ENCODE measurements at regions not wholly inside any gene's neighbourhood (a gene's known extent, or its start where the extent isn't known, plus 50 kb on each side); places are given as distances from the start of the nearest gene placed in this dataset.
"Not testable (repeated sequence)": the region's sequence is repeated elsewhere in the genome, so short reads cannot be mapped to it uniquely, and the experiment has no call there.

GRCh38 chr5:154679501-154679900, 75.7 kb upstream of the LARP1 start:
- no peak overlapping the region for H3K4me3 Mint-ChIP-seq
- no peak for DNase-seq
- no peak for TF ChIP-seq CTCF (IDR thresholded peaks at IDR 0.05)

GRCh38 chr5:154677921-154678320, 77.3 kb upstream of the LARP1 start:
- Mint-ChIP-seq H3K27me3 (no peaks in the 10 kb centered on the region), H3K36me3 (ENCODE audit: low read depth) (no peaks in the 10 kb centered on the region), H3K27ac (no peak overlapping the region), H3K9me3 (no peaks in the 10 kb centered on the region), H3K4me1 (no peaks in the 10 kb centered on the region), H3K4me3 (no peak overlapping the region)
- ChIA-PET POLR2A (no interaction called here), CTCF (no interaction called here)
- ATAC-seq (ENCODE audit: low read depth) (no peak), DNase-seq (no peak)
- no peak for TF ChIP-seq CTCF (IDR thresholded peaks at IDR 0.05)
- intact Hi-C loops (cut with micrococcal nuclease), result no loop called here

More at GRCh38 chr5:154679501-154679900, 75.7 kb upstream of the LARP1 start:
- H3K4me1 Mint-ChIP-seq, result peaks cover 6% of the 10 kb centered on the region
- no peaks in the 10 kb centered on the region for H3K9me3 Mint-ChIP-seq
- H3K36me3 Mint-ChIP-seq (ENCODE audit: low read depth), result no peaks in the 10 kb centered on the region
- ChIA-PET CTCF (no interaction called here), POLR2A (no interaction called here)
- no peak for ATAC-seq (ENCODE audit: low read depth)
- no peak overlapping the region for H3K27ac Mint-ChIP-seq
- intact Hi-C loops (cut with micrococcal nuclease), result no loop called here
- H3K27me3 Mint-ChIP-seq, result peaks cover 2% of the 10 kb centered on the region

- H3K36me3 Mint-ChIP-seq (ENCODE audit: low read depth), result no peaks in the 10 kb centered on the region
- no peaks in the 10 kb centered on the region for H3K27me3 Mint-ChIP-seq
- TF ChIP-seq CTCF (IDR thresholded peaks at IDR 0.05), result no peak
- intact Hi-C loops (cut with micrococcal nuclease), result no loop called here
- no peaks in the 10 kb centered on the region for H3K9me3 Mint-ChIP-seq
- ATAC-seq (ENCODE audit: low read depth) (no peak), DNase-seq (no peak)
- ChIA-PET CTCF (no interaction called here), POLR2A (no interaction called here)
- H3K27ac Mint-ChIP-seq, result no peak overlapping the region
- no peak overlapping the region for H3K4me3 Mint-ChIP-seq
- no peaks in the 10 kb centered on the region for H3K4me1 Mint-ChIP-seq
Measured at GRCh38 chr5:154676508-154676907, 78.7 kb upstream of the LARP1 start.

GRCh38 chr5:154674029-154674428, 81.1 kb upstream of the LARP1 start:
- H3K4me3 Mint-ChIP-seq, result no peak overlapping the region
- POLR2A ChIA-PET, result no interaction called here
- no peak for TF ChIP-seq CTCF (IDR thresholded peaks at IDR 0.05)
- ATAC-seq (ENCODE audit: low read depth), result no peak
- intact Hi-C loops (cut with micrococcal nuclease), result no loop called here
- H3K36me3 Mint-ChIP-seq (ENCODE audit: low read depth), result no peaks in the 10 kb centered on the region
- H3K9me3 Mint-ChIP-seq, result no peaks in the 10 kb centered on the region
- H3K4me1 Mint-ChIP-seq, result no peaks in the 10 kb centered on the region
- no peak overlapping the region for H3K27ac Mint-ChIP-seq
- CTCF ChIA-PET, result interaction anchor here (1.2 kb wide), 1 partner anchor 23 kb away, joined by 3 read pairs; no protein-coding TSS in a partner anchor
- no peaks in the 10 kb centered on the region for H3K27me3 Mint-ChIP-seq
- DNase-seq, result no peak

- no peak overlapping the region for H3K4me3 Mint-ChIP-seq
- ATAC-seq (ENCODE audit: low read depth), result no peak
- peaks cover 4% of the 10 kb centered on the region for H3K9me3 Mint-ChIP-seq
- ChIA-PET CTCF (no interaction called here), POLR2A (no interaction called here)
- H3K27me3 Mint-ChIP-seq, result no peaks in the 10 kb centered on the region
- no peak overlapping the region for H3K27ac Mint-ChIP-seq
- TF ChIP-seq CTCF (IDR thresholded peaks at IDR 0.05), result no peak
- DNase-seq, result no peak
- H3K36me3 Mint-ChIP-seq (ENCODE audit: low read depth), result no peaks in the 10 kb centered on the region
- H3K4me1 Mint-ChIP-seq, result no peaks in the 10 kb centered on the region
- intact Hi-C loops (cut with micrococcal nuclease), result no loop called here
Measured at GRCh38 chr5:154673506-154673905, 81.7 kb upstream of the LARP1 start.

GRCh38 chr5:154669913-154670312, 85.3 kb upstream of the LARP1 start:
- DNase-seq; ATAC-seq (ENCODE audit: low read depth); intact Hi-C loops (cut with micrococcal nuclease); CTCF ChIA-PET; POLR2A ChIA-PET; H3K4me3 Mint-ChIP-seq; H3K27ac Mint-ChIP-seq; H3K9me3 Mint-ChIP-seq; H3K4me1 Mint-ChIP-seq; H3K36me3 Mint-ChIP-seq (ENCODE audit: low read depth); H3K27me3 Mint-ChIP-seq: not testable (repeated sequence)

Data from activated B cell treated with CpG ODN at 0.5 μM for 24 hours (primary cell).